HG02678 (cell line): ENCODE measurements at regions not wholly inside any gene's neighbourhood (a gene's known extent, or its start where the extent isn't known, plus 50 kb on each side); places are given as distances from the start of the nearest gene placed in this dataset.

ENCODE experiments used
- ATAC-seq: cut with Tn5 transposase; IDR thresholded peaks from one replicate; pipeline ENCODE4 v1.9.1; 2021; ENCODE audit warnings: mild to moderate bottlenecking, moderate library complexity; ENCODE audit not compliant: unreplicated experiment

- no peak for ATAC-seq
These were observed 178.9 kb downstream of the URI1 start for GRCh38 chr19:30120860-30121484.

DNA sequence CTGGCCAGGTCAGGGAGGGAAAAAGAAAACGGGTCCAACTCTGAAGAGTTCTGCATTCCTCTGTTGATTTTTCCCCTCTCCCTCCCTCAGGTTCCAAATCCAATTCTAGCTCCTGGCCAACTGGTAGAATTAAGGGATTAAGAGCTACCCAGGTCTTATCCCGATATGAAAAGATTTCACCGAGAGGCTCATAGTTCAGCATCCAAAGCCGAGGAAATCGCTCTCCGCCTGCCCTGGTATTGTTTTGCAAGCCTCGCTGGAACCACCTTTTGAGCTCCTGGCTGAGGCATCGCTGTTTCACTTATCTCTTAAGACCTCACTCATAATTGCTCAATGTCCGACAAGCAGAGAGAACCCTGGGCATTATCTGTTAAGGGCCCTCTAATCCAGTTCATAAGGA is 180.4 kb downstream of the URI1 start:
- ATAC-seq, result no peak

- ATAC-seq, result no peak
These were observed 181.1 kb downstream of the URI1 start for GRCh38 chr19:30123119-30123518.

DNA sequence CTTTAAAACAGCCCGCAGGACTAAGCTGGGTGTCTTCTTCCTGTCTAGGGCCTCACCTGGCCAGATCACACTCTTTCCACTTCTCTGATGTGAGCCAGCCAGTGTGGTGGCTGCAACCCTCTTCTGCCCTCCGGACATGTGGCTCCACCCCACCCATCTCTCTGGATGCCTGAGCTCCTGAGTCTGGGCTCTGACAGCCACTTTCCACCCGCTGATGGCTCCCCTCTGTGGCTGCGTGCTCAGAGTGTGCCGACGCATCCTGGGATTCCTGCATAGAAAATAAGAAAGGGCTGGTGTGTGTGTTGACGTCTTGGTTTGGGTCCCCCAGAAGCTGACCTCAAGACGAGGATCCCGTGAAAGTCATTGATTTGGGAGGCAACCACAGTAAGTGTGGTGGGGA is 181.6 kb downstream of the URI1 start:
- ATAC-seq, result no peak

- ATAC-seq, result no peak
These were observed 186.2 kb downstream of the URI1 start for GRCh38 chr19:30128211-30128610.

GRCh38 chr19:30130356-30131122 is 188.5 kb downstream of the URI1 start:
- no peak for ATAC-seq

- ATAC-seq, result no peak
These were observed 189.2 kb downstream of the URI1 start for GRCh38 chr19:30131246-30131645.

DNA sequence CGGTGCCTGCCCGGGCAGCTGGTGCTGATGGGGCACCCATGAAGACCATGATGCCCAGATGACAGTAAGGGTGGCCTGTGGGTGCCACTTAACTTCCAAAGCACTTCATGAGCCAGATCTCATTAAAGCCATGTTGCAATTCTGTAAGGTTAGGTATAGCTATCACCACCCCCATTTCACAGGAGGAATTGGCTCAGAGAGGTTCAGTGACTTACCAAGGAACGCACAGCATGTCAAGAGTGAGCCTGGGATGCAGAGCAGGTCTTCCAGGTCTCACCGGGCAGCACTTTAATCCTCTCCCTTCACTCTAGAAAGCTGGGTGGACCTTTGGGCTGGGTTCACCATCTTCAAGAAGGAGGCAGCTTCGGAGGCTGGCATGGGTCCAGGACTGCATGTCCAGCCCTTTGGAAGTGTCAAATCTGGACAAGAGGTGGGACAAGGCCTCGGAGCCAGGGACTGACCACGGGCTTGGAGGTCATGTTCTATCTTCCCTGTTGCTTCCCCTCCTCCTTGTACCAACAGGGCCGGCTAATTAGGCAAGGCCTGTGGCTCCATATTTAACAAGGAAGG is 189.8 kb downstream of the URI1 start:
- ATAC-seq, result no peak

GRCh38 chr19:30132343-30133075 is 190.5 kb downstream of the URI1 start:
- ATAC-seq, result no peak

- ATAC-seq, result no peak
These were observed 191.8 kb downstream of the URI1 start for GRCh38 chr19:30133803-30134202.

DNA sequence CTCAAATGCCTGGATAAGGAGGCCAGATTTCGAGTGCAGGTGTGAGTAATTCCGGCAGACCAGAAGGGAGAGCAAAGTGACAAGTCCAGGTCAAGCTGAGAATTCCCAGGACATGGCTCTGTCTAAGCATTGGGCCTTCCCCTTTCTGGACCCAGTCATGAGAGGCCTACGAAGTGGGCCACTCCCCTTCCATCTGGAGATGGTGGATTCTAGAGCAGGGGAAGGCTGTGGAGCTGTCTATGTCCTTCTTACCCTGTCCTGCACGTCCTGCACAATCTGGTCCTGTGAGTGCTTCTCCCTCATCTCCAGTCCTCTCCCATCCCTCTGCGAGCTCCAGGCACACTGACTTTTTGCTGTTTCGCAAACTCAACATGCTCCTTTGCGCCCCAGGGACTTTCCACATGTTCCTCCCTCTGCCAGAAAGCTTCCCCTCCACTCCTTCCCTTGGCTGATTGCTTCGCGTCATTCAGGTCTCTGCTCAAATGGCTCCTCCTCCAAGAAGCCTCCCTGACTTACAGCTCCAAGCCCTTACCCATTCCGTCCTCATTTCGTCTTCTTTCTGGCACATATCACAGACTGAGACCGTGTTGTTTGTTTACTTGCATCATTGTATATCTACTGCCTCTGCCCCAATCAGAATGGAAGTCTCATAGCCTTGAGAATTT is 193.2 kb downstream of the URI1 start:
- ATAC-seq, result no peak

- ATAC-seq, result no peak
These were observed 193.8 kb downstream of the URI1 start for GRCh38 chr19:30135797-30136196.

- no peak for ATAC-seq
These were observed 194.7 kb downstream of the URI1 start for GRCh38 chr19:30136611-30137195.

DNA sequence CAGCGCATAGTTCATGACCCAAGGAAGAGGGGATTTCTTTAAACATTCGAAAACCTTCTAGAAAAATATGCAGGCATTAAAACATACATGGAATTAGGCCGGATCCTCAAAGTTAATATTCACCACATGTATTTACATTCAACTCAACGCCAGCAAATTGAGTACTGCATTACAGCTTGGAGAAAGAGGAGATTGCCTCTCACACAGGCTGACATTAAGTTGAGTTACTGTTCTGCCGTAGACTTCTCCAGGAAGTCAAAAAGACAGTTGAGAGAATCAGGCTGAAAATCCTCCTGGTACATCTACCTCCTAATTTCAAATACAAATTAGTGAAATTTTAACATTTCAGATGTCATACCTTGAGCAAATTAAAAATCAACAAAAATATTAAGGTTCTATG is 195.7 kb downstream of the URI1 start:
- no peak for ATAC-seq

DNA sequence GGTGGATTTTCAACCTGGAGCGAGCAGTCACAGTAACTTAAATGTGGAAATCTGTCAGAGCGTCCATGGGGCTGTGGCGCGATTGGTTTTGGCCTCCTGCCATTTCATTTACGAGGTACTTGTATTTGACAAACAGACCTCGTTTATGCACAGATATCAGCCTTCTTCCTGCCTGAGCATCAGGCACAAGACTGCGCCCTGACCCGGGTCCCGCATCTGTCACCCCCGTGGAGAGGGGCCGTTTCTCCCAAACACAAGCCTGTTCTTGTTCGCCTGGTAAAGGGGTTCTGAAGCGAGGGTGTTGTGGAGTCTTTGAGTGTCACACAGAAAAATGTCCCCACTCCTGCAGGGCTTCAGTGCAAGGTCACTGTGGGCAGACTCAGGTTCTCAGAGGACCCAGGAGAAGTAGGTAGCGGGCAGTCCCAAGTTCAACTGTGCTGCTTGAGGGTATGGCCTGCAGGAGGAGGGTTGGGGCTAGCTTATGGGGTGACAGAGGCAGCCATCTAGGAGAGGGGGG is 202.3 kb downstream of the URI1 start:
- ATAC-seq, result no peak

GRCh38 chr19:30144802-30145201 is 202.8 kb downstream of the URI1 start:
- ATAC-seq, result no peak

DNA sequence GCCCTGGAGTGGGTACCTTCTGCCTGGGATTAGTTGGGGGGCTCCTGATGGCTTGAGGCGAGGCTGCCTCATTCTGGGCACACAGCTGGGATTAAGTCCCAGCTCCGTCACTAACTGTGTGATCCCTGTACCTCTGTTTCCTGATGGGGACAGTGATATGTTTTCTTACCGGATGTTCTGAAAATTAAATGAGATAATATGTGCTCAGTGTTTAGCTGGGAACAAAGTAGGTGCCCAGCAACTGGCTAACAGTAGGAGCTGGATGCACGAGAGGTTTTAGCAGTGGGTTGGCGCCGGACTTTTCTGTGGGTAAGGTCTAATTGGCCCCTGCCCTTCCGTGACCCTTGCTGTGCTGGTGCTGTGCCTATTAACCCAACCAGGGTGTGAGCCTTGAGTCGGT is 203.4 kb downstream of the URI1 start:
- ATAC-seq, result no peak

DNA sequence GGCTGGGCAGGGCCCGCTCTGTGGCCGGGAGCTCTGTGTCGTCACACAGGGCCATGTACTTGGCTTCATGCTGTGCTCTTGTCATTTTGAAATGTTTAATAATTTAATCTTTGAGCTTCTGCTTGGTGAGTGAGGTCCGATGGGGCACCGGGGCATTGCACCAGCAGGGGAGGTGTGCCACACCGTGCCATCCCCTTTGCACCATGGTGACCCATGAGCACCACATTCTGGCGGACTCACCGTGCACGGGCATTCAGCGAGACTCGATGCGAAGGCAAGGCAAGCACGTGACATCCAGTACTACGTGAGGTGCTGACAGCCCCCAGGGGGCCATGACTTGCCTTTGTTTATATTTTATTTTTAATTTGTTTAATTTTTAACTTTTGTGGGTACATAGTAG is 204.3 kb downstream of the URI1 start:
- no peak for ATAC-seq

- no peak for ATAC-seq
These were observed 206.2 kb downstream of the URI1 start for GRCh38 chr19:30148039-30148790.

GRCh38 chr19:30148803-30149202 is 206.8 kb downstream of the URI1 start:
- no peak for ATAC-seq
